ENCODE measurements at regions not wholly inside any gene's neighbourhood (a gene's known extent, or its start where the extent isn't known, plus 50 kb on each side); places are given as distances from the start of the nearest gene placed in this dataset.

DNA sequence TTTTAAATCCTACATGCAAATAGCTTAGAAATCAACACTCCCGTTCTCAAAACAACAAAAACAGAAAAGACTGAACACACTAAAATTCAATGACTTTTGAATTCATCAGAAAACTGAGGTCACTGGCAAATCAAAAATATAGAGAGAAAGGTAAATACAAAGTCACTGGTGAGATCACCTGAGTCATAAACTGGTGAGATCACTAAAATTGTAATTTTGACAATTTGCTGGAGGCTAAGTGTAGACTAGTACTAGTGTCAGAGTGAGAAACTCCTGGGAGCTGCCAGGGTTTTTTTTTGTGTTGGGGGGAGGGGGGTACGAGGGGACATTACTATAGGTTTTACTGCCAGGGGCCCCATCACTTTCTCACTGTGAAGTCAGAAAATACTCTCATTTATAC, 1876.0 kb upstream of the CELF4 start:
- TF ChIP-seq NANOG (IDR thresholded peaks at IDR 0.05; ENCODE audit: borderline replicate concordance) (no peak), ZNF331 (CRISPR knock-in tag; IDR thresholded peaks at IDR 0.05; ENCODE audit: low read depth) (no peak), REST (IDR thresholded peaks at IDR 0.05; ENCODE audit: unreplicated experiment) (no peak), EZH2 (IDR thresholded peaks at IDR 0.05; ENCODE audit: low read depth, unreplicated experiment) (no peak), ZNF114 (CRISPR knock-in tag; IDR thresholded peaks at IDR 0.05) (no peak), STAT1 (IDR thresholded peaks at IDR 0.05; ENCODE audit: unreplicated experiment) (no peak), POLR2AphosphoS5 (IDR thresholded peaks at IDR 0.05; ENCODE audit: low read depth) (no peak)
- H3K4me1 ChIP-seq (ENCODE audit: insufficient read depth), result peaks cover 13% of the 10 kb centered on the region; the same call in 1 of the 2 replicates
- no peaks in the 10 kb centered on the region; the same call in 1 of the 2 replicates for H4K20me1 ChIP-seq (replicated peaks; ENCODE audit: insufficient read depth)
- peaks cover 9% of the 10 kb centered on the region; the same call in 2 of the 3 replicates for H3K9me3 Mint-ChIP-seq
- H3F3A ChIP-seq (replicated peaks; ENCODE audit: low read depth), result no peaks in the 10 kb centered on the region
- DNase-seq (ENCODE audit: low spot score) (no peak), ATAC-seq (no peak)
- H3K36me3 Mint-ChIP-seq (ENCODE audit: low read depth), result no peaks in the 10 kb centered on the region; the same call in 2 of the 3 replicates
- no peak overlapping the region for H2AFZ ChIP-seq
- no peaks in the 10 kb centered on the region for H3K9me2 ChIP-seq (ENCODE audit: insufficient read depth)
- H3K4me2 ChIP-seq, result no peak overlapping the region
- H3K79me2 ChIP-seq (replicated peaks; ENCODE audit: insufficient read depth), result no peaks in the 10 kb centered on the region
- H3K27me3 Mint-ChIP-seq (ENCODE audit: insufficient read depth, low read depth, poor library complexity), result peaks cover 5% of the 10 kb centered on the region
- H3K27me3 ChIP-seq (ENCODE audit: insufficient read depth), result no peaks in the 10 kb centered on the region
- H3K4me1 Mint-ChIP-seq, result no peaks in the 10 kb centered on the region
- no peaks in the 10 kb centered on the region for H3K36me3 ChIP-seq (ENCODE audit: insufficient read depth)
- H3K4me3 ChIP-seq, result no peak overlapping the region
- no peak overlapping the region for H3K4me3 Mint-ChIP-seq
- H3K27ac Mint-ChIP-seq, result peak overlapping the region; percentile 76
- no peak overlapping the region for H3K27ac ChIP-seq (ENCODE audit: low read depth)

DNA sequence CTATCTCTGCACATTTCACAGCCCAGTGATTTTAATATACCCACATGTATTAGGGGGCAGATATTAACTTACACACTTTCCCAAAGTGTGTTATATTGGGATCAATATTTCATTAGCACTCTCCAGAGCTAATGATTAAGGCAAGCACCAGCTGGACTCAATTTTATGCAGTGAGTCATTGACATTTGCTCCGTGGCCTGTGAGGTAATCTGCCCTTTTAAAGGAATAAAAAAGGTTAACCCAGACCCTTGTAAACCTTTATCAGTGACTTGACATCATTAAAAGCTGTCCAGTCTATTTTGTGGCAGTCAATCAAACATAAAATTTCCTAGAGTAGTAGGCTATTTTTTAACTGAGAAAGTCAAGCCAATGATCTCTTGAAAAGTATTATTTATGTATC, 1870.4 kb upstream of the CELF4 start:
- H3K4me2 ChIP-seq, result no peak overlapping the region
- no peak overlapping the region for H3K27ac ChIP-seq (ENCODE audit: low read depth)
- no peaks in the 10 kb centered on the region for H3K79me2 ChIP-seq (replicated peaks; ENCODE audit: insufficient read depth)
- no peak overlapping the region for H3K4me3 ChIP-seq
- H3F3A ChIP-seq (replicated peaks; ENCODE audit: low read depth), result no peaks in the 10 kb centered on the region
- peaks cover 9% of the 10 kb centered on the region; the same call in 2 of the 3 replicates for H3K9me3 Mint-ChIP-seq
- no peaks in the 10 kb centered on the region for H4K20me1 ChIP-seq (replicated peaks; ENCODE audit: insufficient read depth)
- H3K4me3 Mint-ChIP-seq, result no peak overlapping the region
- peaks cover 5% of the 10 kb centered on the region for H3K27me3 Mint-ChIP-seq (ENCODE audit: insufficient read depth, low read depth, poor library complexity)
- no peaks in the 10 kb centered on the region; the same call in 2 of the 3 replicates for H3K36me3 Mint-ChIP-seq (ENCODE audit: low read depth)
- no peak overlapping the region for H2AFZ ChIP-seq
- no peaks in the 10 kb centered on the region for H3K4me1 ChIP-seq (ENCODE audit: insufficient read depth)
- H3K27ac Mint-ChIP-seq, result no peak overlapping the region
- DNase-seq (ENCODE audit: low spot score), result no peak
- no peaks in the 10 kb centered on the region for H3K27me3 ChIP-seq (ENCODE audit: insufficient read depth)
- no peak for ATAC-seq
- no peaks in the 10 kb centered on the region for H3K4me1 Mint-ChIP-seq
- H3K9me2 ChIP-seq (ENCODE audit: insufficient read depth), result no peaks in the 10 kb centered on the region
- no peaks in the 10 kb centered on the region for H3K36me3 ChIP-seq (ENCODE audit: insufficient read depth)
- TF ChIP-seq STAT1 (IDR thresholded peaks at IDR 0.05; ENCODE audit: unreplicated experiment), result no peak
- TF ChIP-seq, protein P1, sequence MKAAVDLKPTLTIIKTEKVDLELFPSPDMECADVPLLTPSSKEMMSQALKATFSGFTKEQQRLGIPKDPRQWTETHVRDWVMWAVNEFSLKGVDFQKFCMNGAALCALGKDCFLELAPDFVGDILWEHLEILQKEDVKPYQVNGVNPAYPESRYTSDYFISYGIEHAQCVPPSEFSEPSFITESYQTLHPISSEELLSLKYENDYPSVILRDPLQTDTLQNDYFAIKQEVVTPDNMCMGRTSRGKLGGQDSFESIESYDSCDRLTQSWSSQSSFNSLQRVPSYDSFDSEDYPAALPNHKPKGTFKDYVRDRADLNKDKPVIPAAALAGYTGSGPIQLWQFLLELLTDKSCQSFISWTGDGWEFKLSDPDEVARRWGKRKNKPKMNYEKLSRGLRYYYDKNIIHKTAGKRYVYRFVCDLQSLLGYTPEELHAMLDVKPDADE (IDR thresholded peaks at IDR 0.05), result no peak
- TF ChIP-seq CREB1 (CRISPR knock-in tag; IDR thresholded peaks at IDR 0.05; ENCODE audit: low read depth), result no peak
- TF ChIP-seq EZH2 (IDR thresholded peaks at IDR 0.05; ENCODE audit: low read depth, unreplicated experiment), result no peak
- no peak for TF ChIP-seq EZH2phosphoT487 (IDR thresholded peaks at IDR 0.05; ENCODE audit: unreplicated experiment)
- TF ChIP-seq ZNF331 (CRISPR knock-in tag; IDR thresholded peaks at IDR 0.05; ENCODE audit: low read depth), result no peak
- TF ChIP-seq ZNF114 (CRISPR knock-in tag; IDR thresholded peaks at IDR 0.05), result no peak
- no peak for TF ChIP-seq POLR2AphosphoS5 (IDR thresholded peaks at IDR 0.05; ENCODE audit: low read depth)
- no peak for TF ChIP-seq JUNB (IDR thresholded peaks at IDR 0.05; ENCODE audit: unreplicated experiment)
- no peak for TF ChIP-seq NANOG (IDR thresholded peaks at IDR 0.05; ENCODE audit: borderline replicate concordance)
- TF ChIP-seq CTCF (conservative IDR thresholded peaks at IDR 0.05; ENCODE audit: low read depth in 2 of 2), result no peak
- TF ChIP-seq REST (IDR thresholded peaks at IDR 0.05; ENCODE audit: unreplicated experiment), result no peak

All from GM23338 (cell line).